ENCODE measurements at regions not wholly inside any gene's neighbourhood (a gene's known extent, or its start where the extent isn't known, plus 50 kb on each side); places are given as distances from the start of the nearest gene placed in this dataset.

- no peak for TF ChIP-seq YY1 (IDR thresholded peaks at IDR 0.05; ENCODE audit: extremely low read depth, insufficient replicate concordance, low read depth, low read length)
Measured at GRCh38 chr6:94341173-94341572, 921.8 kb upstream of the EPHA7 start (continued).

GRCh38 chr6:94323853-94324252 is 904.5 kb upstream of the EPHA7 start:
- no peak overlapping the region for H3K4me2 ChIP-seq (ENCODE audit: low read length)
- ATAC-seq (no peak), DNase-seq (ENCODE audit: low read depth, low spot score) (no peak)
- no peaks in the 10 kb centered on the region for H3K4me1 ChIP-seq (ENCODE audit: control insufficient read depth in 1 of 2, insufficient read depth in 2 of 2, low read length in 2 of 2)
- no peak overlapping the region for H2AFZ ChIP-seq (ENCODE audit: low read depth, low read length, poor library complexity, severe bottlenecking)
- POLR2A ChIA-PET, result no interaction called here
- H3K9me2 ChIP-seq (ENCODE audit: insufficient read depth), result no peaks in the 10 kb centered on the region
- no peaks in the 10 kb centered on the region for H3K36me3 ChIP-seq (ENCODE audit: control insufficient read depth in 1 of 2, insufficient read depth in 2 of 2, low read length in 2 of 2)
- CTCF ChIA-PET, result no interaction called here
- TF ChIP-seq RAD21 (IDR thresholded peaks at IDR 0.05; ENCODE audit: low read depth) (peak; percentile 21; the same call in 1 of the 2 replicates), SP1 (IDR thresholded peaks at IDR 0.05; ENCODE audit: low read depth) (no peak), ZBTB33 (IDR thresholded peaks at IDR 0.05; ENCODE audit: extremely low read depth, insufficient replicate concordance, low read length) (no peak), YY1 (IDR thresholded peaks at IDR 0.05; ENCODE audit: extremely low read depth, insufficient replicate concordance, low read depth, low read length) (no peak)
- H3K27me3 ChIP-seq (ENCODE audit: insufficient read depth, low read length), result no peaks in the 10 kb centered on the region
- no peak overlapping the region for H3K4me3 ChIP-seq (replicated peaks in 1 of 2; ENCODE audit: low read depth in 1 of 2, low read length in 2 of 2)
- no TSS peak for BruUV-seq (replicated peaks)
- RAD21 ChIA-PET (ENCODE audit: low non-redundant PET in 1 of 2, low total read pairs in 2 of 2, uncharacterized antibody in 2 of 2, unreplicated experiment in 2 of 2), result no interaction called here
- no peaks in the 10 kb centered on the region for H3K79me2 ChIP-seq (ENCODE audit: insufficient read depth, low read length)
- H3K9ac ChIP-seq (ENCODE audit: low read length), result no peak overlapping the region
- H4K20me1 ChIP-seq (ENCODE audit: insufficient read depth), result no peaks in the 10 kb centered on the region
- intact Hi-C loops (cut with micrococcal nuclease), result no loop called here
- H3K27ac ChIP-seq (ENCODE audit: low read depth, low read length), result no peak overlapping the region
- no peaks in the 10 kb centered on the region; a peak in 1 of 4 replicates for H3K9me3 ChIP-seq (ENCODE audit: control insufficient read depth in 1 of 2, insufficient read depth in 1 of 2, low read depth in 1 of 2, low read length in 2 of 2)

Measured in HCT116 (cell line).